Immature natural killer cell (primary cell): ENCODE measurements at regions not wholly inside any gene's neighbourhood (a gene's known extent, or its start where the extent isn't known, plus 50 kb on each side); places are given as distances from the start of the nearest gene placed in this dataset.

Experiments
- DNase-seq, 3 donors: peaks; one replicate each; pipeline ENCODE4 v3.0.0; 2022; ENCODE audit warnings: mixed read lengths in 1 of 3
- H3K27ac Mint-ChIP-seq, 6 donors: one replicate each; pipeline ENCODE4 v1.8.0; 2020; ENCODE audit warnings: mixed read lengths in 6 of 6, mild to moderate bottlenecking in 5 of 6, inconsistent platforms in 4 of 6, moderate library complexity in 3 of 6
- H3K27me3 Mint-ChIP-seq, 3 donors: one replicate each; pipeline ENCODE4 v1.8.0; 2020 to 2021; ENCODE audit warnings: low read depth in 3 of 3, mild to moderate bottlenecking in 3 of 3, mixed read lengths in 3 of 3, moderate library complexity in 3 of 3, inconsistent platforms in 1 of 3
- H3K36me3 Mint-ChIP-seq, 3 donors: one replicate each; pipeline ENCODE4 v1.8.0; 2020; ENCODE audit warnings: mixed read lengths in 3 of 3, inconsistent platforms in 2 of 3, mild to moderate bottlenecking in 2 of 3
- H3K4me1 Mint-ChIP-seq, 2 donors: one replicate each; pipeline ENCODE4 v1.8.0; 2020; ENCODE audit warnings: inconsistent platforms in 2 of 2, mild to moderate bottlenecking in 2 of 2, mixed read lengths in 2 of 2, moderate library complexity in 1 of 2
- H3K4me3 Mint-ChIP-seq, 5 donors: one replicate each; pipeline ENCODE4 v1.8.0; 2020; ENCODE audit warnings: mild to moderate bottlenecking in 5 of 5, mixed read lengths in 5 of 5, inconsistent platforms in 3 of 5, moderate library complexity in 3 of 5
- H3K9me3 Mint-ChIP-seq, 6 donors: one replicate each; pipeline ENCODE4 v1.8.0; 2020; ENCODE audit warnings: mild to moderate bottlenecking in 6 of 6, mixed read lengths in 6 of 6, inconsistent platforms in 4 of 6, moderate library complexity in 3 of 6

DNA sequence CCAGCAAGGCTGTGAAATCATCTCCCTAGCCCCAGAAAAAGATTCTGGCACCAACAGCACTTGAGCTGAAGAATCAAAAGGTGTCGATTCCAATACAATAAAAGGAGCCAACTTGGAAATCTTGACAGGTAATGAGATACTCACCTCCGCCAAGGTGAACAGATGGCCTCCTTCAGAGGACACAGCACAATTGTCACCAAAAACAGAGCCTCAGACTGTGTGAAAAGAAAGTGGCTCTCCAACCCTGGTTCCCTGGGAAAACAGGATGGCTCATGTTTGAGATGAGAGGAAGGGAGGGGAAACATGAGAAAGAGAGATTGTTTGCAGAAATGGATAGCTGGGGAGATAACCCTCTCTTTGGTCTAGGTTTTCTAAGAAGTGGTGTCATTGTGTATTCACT, 168.9 kb downstream of the HS3ST1 start:
- DNase-seq = no peak
- Mint-ChIP-seq H3K9me3 (peaks cover 0 to 6% (median 0%) of the 10 kb centered on the region in 6 donors), H3K27ac (no peak overlapping the region), H3K27me3 (peaks cover 0 to 7% (median 1%) of the 10 kb centered on the region in 3 donors), H3K4me1 (no peaks in the 10 kb centered on the region), H3K36me3 (no peaks in the 10 kb centered on the region), H3K4me3 (no peak overlapping the region)

- DNase-seq = no peak
- Mint-ChIP-seq H3K36me3 (peaks cover 0 to 3% (median 0%) of the 10 kb centered on the region in 3 donors), H3K9me3 (peaks cover 0 to 6% (median 1%) of the 10 kb centered on the region in 6 donors), H3K27me3 (peaks cover 0 to 2% (median 0%) of the 10 kb centered on the region in 3 donors), H3K4me1 (peaks cover 4 to 10% of the 10 kb centered on the region in 2 donors), H3K4me3 (no peak overlapping the region), H3K27ac (no peak overlapping the region)
Measured at GRCh38 chr4:11252149-11252548, 176.5 kb downstream of the HS3ST1 start.

GRCh38 chr4:11250510-11250909, 178.2 kb downstream of the HS3ST1 start:
- peaks cover 0 to 2% (median 0%) of the 10 kb centered on the region in 3 donors for H3K27me3 Mint-ChIP-seq
- no peak for DNase-seq
- peaks cover 0 to 3% (median 0%) of the 10 kb centered on the region in 3 donors for H3K36me3 Mint-ChIP-seq
- H3K4me3 Mint-ChIP-seq = no peak overlapping the region
- H3K9me3 Mint-ChIP-seq = peaks cover 0 to 7% (median 1%) of the 10 kb centered on the region in 6 donors
- H3K27ac Mint-ChIP-seq = no peak overlapping the region
- H3K4me1 Mint-ChIP-seq = peaks cover 4 to 10% of the 10 kb centered on the region in 2 donors

GRCh38 chr4:11232015-11232414, 196.7 kb downstream of the HS3ST1 start:
- H3K9me3 Mint-ChIP-seq = peaks cover 0 to 4% (median under 1%) of the 10 kb centered on the region in 6 donors
- H3K27ac Mint-ChIP-seq = no peak overlapping the region
- no peak overlapping the region for H3K4me3 Mint-ChIP-seq
- DNase-seq = no peak
- H3K36me3 Mint-ChIP-seq = no peaks in the 10 kb centered on the region
- H3K27me3 Mint-ChIP-seq = peaks cover 0 to 2% (median 0%) of the 10 kb centered on the region in 3 donors
- H3K4me1 Mint-ChIP-seq = no peaks in the 10 kb centered on the region

- H3K4me1 Mint-ChIP-seq = no peaks in the 10 kb centered on the region
- no peaks in the 10 kb centered on the region for H3K36me3 Mint-ChIP-seq
- no peak for DNase-seq
- peaks cover 0 to 3% (median under 1%) of the 10 kb centered on the region in 6 donors for H3K9me3 Mint-ChIP-seq
- no peak overlapping the region for H3K27ac Mint-ChIP-seq
- peaks cover 0 to 2% (median 0%) of the 10 kb centered on the region in 3 donors for H3K27me3 Mint-ChIP-seq
- H3K4me3 Mint-ChIP-seq = no peak overlapping the region
Measured at GRCh38 chr4:11230866-11231265, 197.8 kb downstream of the HS3ST1 start.

- H3K27me3 Mint-ChIP-seq = peaks cover 0 to 2% (median 2%) of the 10 kb centered on the region in 3 donors
- H3K4me1 Mint-ChIP-seq = no peaks in the 10 kb centered on the region
- H3K27ac Mint-ChIP-seq = no peak overlapping the region
- no peak for DNase-seq
- no peak overlapping the region for H3K4me3 Mint-ChIP-seq
- no peaks in the 10 kb centered on the region for H3K36me3 Mint-ChIP-seq
- peaks cover 0 to 2% (median 0%) of the 10 kb centered on the region in 6 donors for H3K9me3 Mint-ChIP-seq
Measured at GRCh38 chr4:11228530-11228929, 200.2 kb downstream of the HS3ST1 start.

GRCh38 chr4:11223311-11223710, 205.4 kb downstream of the HS3ST1 start:
- no peak overlapping the region for H3K4me3 Mint-ChIP-seq
- DNase-seq = no peak
- no peaks in the 10 kb centered on the region for H3K4me1 Mint-ChIP-seq
- H3K27ac Mint-ChIP-seq = no peak overlapping the region
- H3K9me3 Mint-ChIP-seq = peaks cover 0 to 2% (median 0%) of the 10 kb centered on the region in 6 donors
- peaks cover 0 to 5% (median 2%) of the 10 kb centered on the region in 3 donors for H3K27me3 Mint-ChIP-seq
- H3K36me3 Mint-ChIP-seq = no peaks in the 10 kb centered on the region

- Mint-ChIP-seq H3K9me3 (no peaks in the 10 kb centered on the region), H3K4me3 (no peak overlapping the region), H3K36me3 (no peaks in the 10 kb centered on the region), H3K27ac (no peak overlapping the region), H3K4me1 (no peaks in the 10 kb centered on the region), H3K27me3 (peaks cover 0 to 7% (median 0%) of the 10 kb centered on the region in 3 donors)
- DNase-seq = no peak
Measured at GRCh38 chr4:11218692-11219091, 210.0 kb downstream of the HS3ST1 start.

- Mint-ChIP-seq H3K27me3 (peaks cover 0 to 7% (median 0%) of the 10 kb centered on the region in 3 donors), H3K36me3 (no peaks in the 10 kb centered on the region), H3K4me3 (no peak overlapping the region), H3K4me1 (no peaks in the 10 kb centered on the region), H3K9me3 (peaks cover 0 to 3% (median under 1%) of the 10 kb centered on the region in 6 donors), H3K27ac (no peak overlapping the region)
- no peak for DNase-seq
Measured at GRCh38 chr4:11216520-11216919, 212.2 kb downstream of the HS3ST1 start.

GRCh38 chr4:11214281-11214680, 214.4 kb downstream of the HS3ST1 start:
- Mint-ChIP-seq H3K27me3 (peaks cover 0 to 2% (median 0%) of the 10 kb centered on the region in 3 donors), H3K4me1 (no peaks in the 10 kb centered on the region), H3K9me3 (peaks cover 0 to 6% (median 2%) of the 10 kb centered on the region in 6 donors), H3K36me3 (no peaks in the 10 kb centered on the region), H3K4me3 (no peak overlapping the region), H3K27ac (no peak overlapping the region)
- DNase-seq = no peak

GRCh38 chr4:11209826-11210225, 218.9 kb downstream of the HS3ST1 start:
- H3K4me3 Mint-ChIP-seq = no peak overlapping the region
- peaks cover 4 to 16% (median 9%) of the 10 kb centered on the region in 6 donors for H3K9me3 Mint-ChIP-seq
- H3K4me1 Mint-ChIP-seq = no peaks in the 10 kb centered on the region

DNA sequence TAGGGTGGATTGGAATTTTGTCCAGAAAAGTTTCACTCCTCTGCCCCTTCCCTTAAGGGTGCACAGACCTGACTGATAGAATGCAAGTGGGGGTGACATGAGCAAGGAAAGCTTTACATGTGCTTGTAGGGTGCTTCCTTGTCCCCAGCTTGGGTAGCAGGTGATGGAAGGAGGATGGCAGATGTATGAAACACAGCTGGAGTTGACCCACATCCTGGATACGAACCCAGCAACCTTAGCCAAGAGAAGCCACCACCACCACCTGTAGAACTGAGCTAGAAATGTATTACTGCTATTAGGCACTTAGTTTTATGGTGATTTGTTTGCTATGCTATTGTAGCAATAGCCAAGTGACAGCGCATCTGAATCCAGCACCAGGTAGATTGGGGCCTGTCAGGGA, 227.4 kb downstream of the HS3ST1 start:
- H3K27ac Mint-ChIP-seq = no peak overlapping the region
- no peaks in the 10 kb centered on the region for H3K36me3 Mint-ChIP-seq
- peaks cover 0 to 2% (median 2%) of the 10 kb centered on the region in 3 donors for H3K27me3 Mint-ChIP-seq
- H3K9me3 Mint-ChIP-seq = peaks cover 0 to 8% (median 0%) of the 10 kb centered on the region in 6 donors
- no peak overlapping the region for H3K4me3 Mint-ChIP-seq
- no peaks in the 10 kb centered on the region for H3K4me1 Mint-ChIP-seq
- no peak for DNase-seq

More at GRCh38 chr4:11209826-11210225, 218.9 kb downstream of the HS3ST1 start:
- peaks cover 0 to 4% (median 0%) of the 10 kb centered on the region in 3 donors for H3K36me3 Mint-ChIP-seq
- no peaks in the 10 kb centered on the region for H3K27me3 Mint-ChIP-seq
- no peak for DNase-seq
- H3K27ac Mint-ChIP-seq = no peak overlapping the region

GRCh38 chr4:11198516-11199305, 230.0 kb downstream of the HS3ST1 start:
- H3K4me1 Mint-ChIP-seq = no peaks in the 10 kb centered on the region
- no peak for DNase-seq
- H3K27ac Mint-ChIP-seq = no peak overlapping the region
- no peaks in the 10 kb centered on the region for H3K36me3 Mint-ChIP-seq
- peaks cover 0 to 5% (median 0%) of the 10 kb centered on the region in 6 donors for H3K9me3 Mint-ChIP-seq
- H3K4me3 Mint-ChIP-seq = no peak overlapping the region
- H3K27me3 Mint-ChIP-seq = peaks cover 0 to 2% (median 2%) of the 10 kb centered on the region in 3 donors

DNA sequence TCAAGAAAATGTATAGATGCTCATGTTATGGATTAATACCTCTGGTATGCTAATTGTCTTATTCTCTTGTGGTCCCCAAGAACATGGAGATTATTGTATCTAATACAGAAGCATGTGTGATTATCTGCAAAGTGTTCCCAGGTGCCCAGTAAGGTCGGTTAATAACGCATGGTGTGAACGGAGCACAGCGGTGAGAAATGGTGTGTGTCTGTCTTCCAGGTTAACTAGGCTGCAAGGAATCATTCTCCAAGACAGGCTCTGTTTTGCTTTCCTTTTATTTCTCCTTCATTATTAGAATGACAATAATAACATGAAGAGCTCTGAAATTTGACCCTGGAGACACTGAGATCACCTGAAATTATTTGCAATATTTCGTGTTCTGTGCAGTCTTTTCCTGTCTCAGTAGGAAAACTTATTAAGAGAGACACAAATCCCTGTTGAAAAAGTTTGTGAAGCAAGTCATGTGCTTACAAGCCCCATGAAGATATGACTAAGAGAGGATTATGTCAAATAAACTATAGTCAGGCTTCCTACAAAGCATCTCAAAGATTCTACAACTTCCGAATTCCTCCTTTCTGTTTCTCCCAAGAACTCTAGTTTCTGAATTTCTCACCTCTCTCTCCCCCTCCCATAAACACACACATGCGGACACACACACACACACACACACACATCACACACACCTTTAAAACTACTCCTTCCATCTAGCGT, 230.9 kb downstream of the HS3ST1 start:
- no peaks in the 10 kb centered on the region for H3K4me1 Mint-ChIP-seq
- no peak overlapping the region for H3K27ac Mint-ChIP-seq
- no peaks in the 10 kb centered on the region for H3K36me3 Mint-ChIP-seq
- peaks cover 0 to 2% (median 2%) of the 10 kb centered on the region in 3 donors for H3K27me3 Mint-ChIP-seq
- H3K9me3 Mint-ChIP-seq = no peaks in the 10 kb centered on the region
- no peak for DNase-seq
- no peak overlapping the region for H3K4me3 Mint-ChIP-seq
